ENCODE measurements at regions not wholly inside any gene's neighbourhood (a gene's known extent, or its start where the extent isn't known, plus 50 kb on each side); places are given as distances from the start of the nearest gene placed in this dataset.

GRCh38 chr7:41633690-41634089 is 69.2 kb downstream of the INHBA start:
- WGBS (ENCODE audit: low lambda C conversion rate), result 68% methylated on average over 3 of the region's 3 CpGs
- H4K20me1 ChIP-seq (ENCODE audit: insufficient read depth), result no peaks in the 10 kb centered on the region
- POLR2A ChIA-PET, result no interaction called here

GRCh38 chr7:41630741-41631140 is 72.1 kb downstream of the INHBA start:
- H3K36me3 ChIP-seq (replicated peaks in 1 of 2; ENCODE audit: control insufficient read depth in 1 of 2, insufficient read depth in 2 of 2, low read length in 1 of 2), result no peaks in the 10 kb centered on the region
- H4K20me1 ChIP-seq (ENCODE audit: insufficient read depth), result no peaks in the 10 kb centered on the region
- H3K79me2 ChIP-seq (ENCODE audit: insufficient read depth), result no peaks in the 10 kb centered on the region
- WGBS (ENCODE audit: low lambda C conversion rate), result 75% methylated on average over 4 of the region's 4 CpGs
- ChIA-PET POLR2A (no interaction called here), CTCF (interaction anchor here (1.0 kb wide), 2 partner anchors 8 to 1398 kb away, joined by 3 read pairs; no protein-coding TSS in a partner anchor)
- H3K4me2 ChIP-seq, result no peak overlapping the region
- no peaks in the 10 kb centered on the region for H3F3A ChIP-seq (replicated peaks; ENCODE audit: insufficient read depth)
- H3K4me1 ChIP-seq (ENCODE audit: control insufficient read depth in 1 of 2, insufficient read depth in 2 of 2, low read depth in 1 of 2, low read length in 1 of 2), result peaks cover 0 to 15% of the 10 kb centered on the region in 2 experiments; a peak in 2 of 4 replicates
- no peak overlapping the region for H2AFZ ChIP-seq (ENCODE audit: low read depth)
- no peak overlapping the region for H3K27ac ChIP-seq (ENCODE audit: low read depth in 2 of 2, low read length in 1 of 2)
- no peaks in the 10 kb centered on the region for H3K9me2 ChIP-seq
- no peak for DNase-seq
- no peaks in the 10 kb centered on the region for H3K27me3 ChIP-seq (ENCODE audit: insufficient read depth)
- no peaks in the 10 kb centered on the region for H3K9me3 ChIP-seq
- H3K9ac ChIP-seq, result no peak overlapping the region
- H3K4me3 ChIP-seq (ENCODE audit: low read depth in 2 of 2, low read length in 1 of 2), result no peak overlapping the region
- TF ChIP-seq FOXJ3 (CRISPR knock-in tag; IDR thresholded peaks at IDR 0.05) (no peak), GABPA (IDR thresholded peaks at IDR 0.05; ENCODE audit: low read depth) (no peak), SMC3 (IDR thresholded peaks at IDR 0.05; ENCODE audit: low read depth, low read length) (no peak), MAX (IDR thresholded peaks at IDR 0.05; ENCODE audit: low read depth) (no peak), REST (IDR thresholded peaks at IDR 0.05; ENCODE audit: low read depth, low read length) (no peak), ELF1 (IDR thresholded peaks at IDR 0.05) (no peak), TCF12 (IDR thresholded peaks at IDR 0.05) (no peak), ZBTB33 (IDR thresholded peaks at IDR 0.05; ENCODE audit: borderline replicate concordance, low read depth) (no peak), USF1 (IDR thresholded peaks at IDR 0.05; ENCODE audit: borderline replicate concordance, low read depth) (no peak), SIN3A (IDR thresholded peaks at IDR 0.05; ENCODE audit: borderline replicate concordance, low read depth, low read length) (no peak)

More at GRCh38 chr7:41633690-41634089, 69.2 kb downstream of the INHBA start:
- peaks cover 6% of the 10 kb centered on the region for H3F3A ChIP-seq (replicated peaks; ENCODE audit: insufficient read depth)
- DNase-seq, result no peak
- no peak overlapping the region for H2AFZ ChIP-seq (ENCODE audit: low read depth)
- H3K4me2 ChIP-seq, result no peak overlapping the region
- no peak overlapping the region for H3K27ac ChIP-seq (ENCODE audit: low read depth in 2 of 2, low read length in 1 of 2)
- H3K9me3 ChIP-seq, result no peaks in the 10 kb centered on the region
- no peak for TF ChIP-seq USF1 (IDR thresholded peaks at IDR 0.05; ENCODE audit: borderline replicate concordance, low read depth)
- no peak for TF ChIP-seq POLR2AphosphoS5 (IDR thresholded peaks at IDR 0.05; ENCODE audit: low read depth, low read length)
- no peak for TF ChIP-seq ZBTB33 (IDR thresholded peaks at IDR 0.05; ENCODE audit: borderline replicate concordance, low read depth)
- no peak for TF ChIP-seq NRF1 (IDR thresholded peaks at IDR 0.05; ENCODE audit: low read depth, low read length)
- TF ChIP-seq EP300 (IDR thresholded peaks at IDR 0.05; ENCODE audit: borderline replicate concordance in 1 of 2, low read depth in 1 of 2, low read length in 1 of 2), result no peak
- TF ChIP-seq RAD21 (IDR thresholded peaks at IDR 0.05; ENCODE audit: low read length), result no peak
- no peak for TF ChIP-seq RCOR1 (IDR thresholded peaks at IDR 0.05; ENCODE audit: low read length)
- TF ChIP-seq NFIC (IDR thresholded peaks at IDR 0.05; ENCODE audit: borderline replicate concordance), result no peak
- TF ChIP-seq FOSL2 (IDR thresholded peaks at IDR 0.05; ENCODE audit: borderline replicate concordance, low read depth), result no peak
- peaks cover 0 to under 1% of the 10 kb centered on the region in 2 experiments; a peak in 1 of 4 replicates for H3K4me1 ChIP-seq (ENCODE audit: control insufficient read depth in 1 of 2, insufficient read depth in 2 of 2, low read depth in 1 of 2, low read length in 1 of 2)
- no peaks in the 10 kb centered on the region for H3K79me2 ChIP-seq (ENCODE audit: insufficient read depth)
- CTCF ChIA-PET, result no interaction called here
- H3K9me2 ChIP-seq, result no peaks in the 10 kb centered on the region; the same call in 1 of the 2 replicates
- no peak overlapping the region for H3K9ac ChIP-seq
- no peak overlapping the region for H3K4me3 ChIP-seq (ENCODE audit: low read depth in 2 of 2, low read length in 1 of 2)
- H3K27me3 ChIP-seq (ENCODE audit: insufficient read depth), result no peaks in the 10 kb centered on the region
- H3K36me3 ChIP-seq (replicated peaks in 1 of 2; ENCODE audit: control insufficient read depth in 1 of 2, insufficient read depth in 2 of 2, low read length in 1 of 2), result no peaks in the 10 kb centered on the region

Data from SK-N-SH (cell line).